HG03520 (cell line): ENCODE measurements at regions not wholly inside any gene's neighbourhood (a gene's known extent, or its start where the extent isn't known, plus 50 kb on each side); places are given as distances from the start of the nearest gene placed in this dataset.
A peak's percentile ranks its signal among the peaks of the same experiment; 100 is the strongest.
"Not testable (repeated sequence)": the region's sequence is repeated elsewhere in the genome, so short reads cannot be mapped to it uniquely, and the experiment has no call there.

Experiments
- ATAC-seq: cut with Tn5 transposase; IDR thresholded peaks from one replicate; pipeline ENCODE4 v1.9.1; 2021; ENCODE audit warnings: mild to moderate bottlenecking, moderate library complexity; ENCODE audit not compliant: unreplicated experiment

- not testable (repeated sequence) for ATAC-seq
Measured at GRCh38 chr2:89795530-89795929, 1104.1 kb downstream of the RPIA start.

DNA sequence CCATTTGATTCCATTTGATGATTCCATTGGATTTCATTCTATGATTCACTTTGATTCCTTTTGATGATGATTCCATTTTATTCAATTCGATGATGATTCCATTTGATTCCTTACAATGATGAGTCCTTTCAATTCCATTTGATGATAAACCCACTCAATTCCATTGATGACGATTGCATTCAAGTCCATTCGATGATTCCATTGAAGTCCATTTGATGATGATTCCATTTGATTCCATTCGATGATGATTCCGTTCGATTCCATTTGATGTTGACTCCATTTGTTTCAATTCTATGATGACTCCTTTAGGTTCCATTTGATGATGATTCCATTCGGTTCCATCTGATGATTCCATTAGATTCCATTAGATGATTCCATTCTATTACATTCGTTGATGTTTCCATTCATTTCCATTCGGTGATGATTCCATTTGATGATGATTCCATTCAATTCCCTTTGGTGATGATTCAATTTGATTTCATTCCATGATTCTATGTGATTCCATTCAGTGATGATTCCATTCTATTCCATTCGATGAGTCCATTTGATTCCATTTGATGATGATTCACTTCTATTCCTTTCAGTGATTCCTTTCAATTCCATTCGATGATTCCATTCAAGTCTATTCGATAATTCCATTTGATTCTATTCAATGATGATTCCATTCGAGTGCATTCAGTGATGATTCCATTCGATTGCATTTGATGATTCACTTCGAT, 1106.0 kb downstream of the RPIA start:
- ATAC-seq: no peak

DNA sequence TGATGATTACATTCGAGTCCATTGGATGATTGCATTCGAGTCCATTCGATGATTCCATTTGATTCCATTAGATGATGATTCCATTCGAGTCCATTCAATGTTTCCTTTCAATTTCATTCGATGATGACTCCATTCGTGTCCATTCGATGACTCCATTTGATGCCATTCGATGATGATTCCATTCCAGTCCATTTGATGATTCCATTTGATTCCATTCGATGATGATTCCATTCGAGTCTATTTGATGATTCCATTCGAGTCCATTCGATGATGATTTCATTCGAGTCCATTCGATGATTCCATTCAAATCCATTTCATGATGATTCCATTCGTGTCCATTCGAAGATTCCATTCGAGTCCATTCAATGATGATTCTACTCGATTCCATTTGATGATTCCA, 1109.7 kb downstream of the RPIA start:
- ATAC-seq: not testable (repeated sequence)

- ATAC-seq: not testable (repeated sequence)
Measured at GRCh38 chr2:89806363-89806762, 1114.9 kb downstream of the RPIA start.

DNA sequence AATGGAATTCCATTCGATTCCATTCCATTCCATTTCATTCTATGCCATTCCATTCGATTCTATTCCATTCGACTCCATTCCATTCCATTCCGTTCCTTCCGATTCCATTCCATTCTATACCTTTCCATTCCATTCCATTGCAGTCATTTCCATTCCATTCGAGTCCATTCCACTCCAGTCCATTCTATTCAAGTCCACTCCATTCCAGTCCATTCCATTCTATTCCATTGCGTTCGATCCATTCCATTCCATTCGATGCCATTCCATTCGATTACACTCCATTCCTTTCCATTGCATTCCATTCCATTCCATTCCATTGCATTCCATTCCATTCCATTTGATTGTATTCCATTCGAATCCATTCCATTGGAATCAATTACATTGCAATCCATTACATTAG, 1119.8 kb downstream of the RPIA start:
- no peak for ATAC-seq

- ATAC-seq: not testable (repeated sequence)
Measured at GRCh38 chr2:89811910-89812309, 1120.4 kb downstream of the RPIA start.

- ATAC-seq: not testable (repeated sequence)
Measured at GRCh38 chr2:89814359-89814758, 1122.9 kb downstream of the RPIA start.

DNA sequence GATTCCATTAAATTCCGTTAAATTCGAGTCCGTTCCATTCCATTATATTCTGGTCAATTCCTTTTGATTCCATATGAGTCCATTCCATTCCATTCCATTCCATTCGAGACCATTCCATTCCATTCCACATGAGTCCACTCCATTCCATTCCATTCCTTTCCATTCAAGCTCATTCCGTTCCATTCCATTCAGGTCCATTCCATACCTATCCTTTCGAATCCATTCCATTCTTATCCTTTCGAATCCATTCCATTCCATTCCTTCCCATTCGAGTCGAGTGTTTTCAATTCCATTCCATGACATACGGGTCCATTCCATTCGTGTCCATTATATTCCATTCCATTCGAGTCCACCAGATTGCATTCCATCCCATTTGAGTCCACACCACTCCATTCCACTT, 1127.4 kb downstream of the RPIA start:
- ATAC-seq: no peak

- ATAC-seq: no peak
Measured at GRCh38 chr2:89819809-89820208, 1128.3 kb downstream of the RPIA start.

DNA sequence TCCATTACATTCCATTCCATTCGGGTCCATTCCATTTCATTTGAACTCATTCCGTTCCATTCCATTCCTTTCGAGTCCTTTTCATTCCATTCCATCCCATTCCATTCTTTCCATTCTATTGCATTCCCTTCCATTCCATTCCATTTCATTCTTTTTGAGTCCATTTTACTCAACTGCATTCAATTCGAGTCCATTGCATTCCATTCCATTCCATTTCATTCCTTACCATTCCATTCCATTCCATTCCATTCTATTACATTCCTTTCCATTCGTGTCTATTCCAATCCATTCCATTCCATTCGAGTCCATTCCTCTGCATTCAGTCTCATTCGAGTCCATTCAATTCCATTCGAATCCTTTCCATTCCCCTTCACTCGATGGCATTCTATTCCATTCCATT, 1128.8 kb downstream of the RPIA start:
- ATAC-seq: no peak

DNA sequence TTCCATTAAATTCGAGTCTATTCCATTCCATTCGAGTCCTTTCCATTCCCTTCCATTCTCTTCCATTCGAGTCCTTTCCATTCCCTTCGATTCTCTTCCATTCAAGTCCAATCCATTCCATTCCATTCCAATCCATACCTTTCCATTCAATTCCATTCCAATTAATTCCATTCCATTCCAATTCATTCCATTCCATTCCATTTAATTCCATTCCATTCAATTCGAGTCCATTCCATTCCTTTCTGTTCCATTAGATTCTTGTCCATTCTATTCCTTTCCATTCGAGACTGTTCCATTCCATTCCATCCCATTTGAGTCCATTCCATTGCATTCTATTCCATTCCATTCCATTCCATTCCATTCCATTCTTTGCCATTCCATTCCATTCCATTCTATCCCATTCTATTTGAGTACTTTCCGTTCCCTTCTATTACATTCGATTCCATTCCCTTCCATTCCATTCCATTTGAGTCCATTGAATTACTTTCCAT, 1130.0 kb downstream of the RPIA start:
- no peak for ATAC-seq

GRCh38 chr2:89822342-89822741, 1130.9 kb downstream of the RPIA start:
- not testable (repeated sequence) for ATAC-seq

DNA sequence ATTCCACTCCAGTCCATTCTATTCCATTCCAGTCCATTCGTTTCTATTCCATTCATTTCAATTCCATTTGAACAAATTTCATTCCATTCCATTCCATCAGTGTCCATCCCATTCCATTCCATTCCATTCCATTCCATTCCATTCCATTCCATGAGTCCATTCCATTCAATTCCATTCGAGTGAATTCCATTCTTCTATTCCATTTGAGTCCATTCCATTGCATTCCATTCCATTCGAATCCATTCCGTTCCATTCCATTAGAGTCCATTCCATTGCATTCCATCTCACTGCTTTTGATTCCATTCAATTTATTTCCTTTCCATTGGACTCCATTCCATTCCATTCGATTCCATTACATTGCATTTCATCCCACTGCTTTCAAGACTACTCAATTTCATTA, 1132.1 kb downstream of the RPIA start:
- no peak for ATAC-seq

GRCh38 chr2:89825034-89825433, 1133.6 kb downstream of the RPIA start:
- ATAC-seq: no peak

- not testable (repeated sequence) for ATAC-seq
Measured at GRCh38 chr2:89826741-89827140, 1135.3 kb downstream of the RPIA start.

GRCh38 chr2:89827829-89828228, 1136.4 kb downstream of the RPIA start:
- not testable (repeated sequence) for ATAC-seq

GRCh38 chr2:89828416-89828815, 1136.9 kb downstream of the RPIA start:
- ATAC-seq: not testable (repeated sequence)

DNA sequence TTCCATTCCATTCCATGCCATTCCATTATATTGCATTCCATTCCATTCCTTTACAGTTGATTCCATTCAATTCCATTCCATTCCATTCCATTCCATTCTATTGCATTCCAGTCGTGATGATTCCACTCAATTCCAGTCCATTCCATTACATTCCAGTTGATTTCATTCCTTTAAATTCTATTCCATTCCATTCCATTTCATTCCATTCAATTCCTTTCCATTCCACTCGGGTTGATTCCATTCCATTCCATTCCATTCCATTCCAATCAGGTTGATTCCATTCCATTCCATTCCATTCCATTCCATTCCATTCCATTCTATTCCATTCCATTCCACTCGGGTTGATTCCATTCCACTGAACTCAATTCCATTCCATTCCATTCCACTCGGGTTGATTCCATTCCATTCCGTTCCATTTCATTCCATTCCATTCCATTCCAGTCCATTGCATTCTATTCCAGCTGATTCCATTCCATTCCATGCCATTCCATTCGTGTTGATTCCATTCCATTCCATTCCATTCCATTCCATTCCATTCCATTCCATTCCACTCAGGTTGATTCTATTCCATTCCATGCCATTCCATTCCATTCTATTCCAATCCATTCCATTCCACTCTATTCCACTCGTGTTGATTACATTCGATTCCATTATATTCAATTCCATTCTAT, 1137.6 kb downstream of the RPIA start:
- not testable (repeated sequence) for ATAC-seq

GRCh38 chr2:89829828-89830227, 1138.4 kb downstream of the RPIA start:
- ATAC-seq: no peak

DNA sequence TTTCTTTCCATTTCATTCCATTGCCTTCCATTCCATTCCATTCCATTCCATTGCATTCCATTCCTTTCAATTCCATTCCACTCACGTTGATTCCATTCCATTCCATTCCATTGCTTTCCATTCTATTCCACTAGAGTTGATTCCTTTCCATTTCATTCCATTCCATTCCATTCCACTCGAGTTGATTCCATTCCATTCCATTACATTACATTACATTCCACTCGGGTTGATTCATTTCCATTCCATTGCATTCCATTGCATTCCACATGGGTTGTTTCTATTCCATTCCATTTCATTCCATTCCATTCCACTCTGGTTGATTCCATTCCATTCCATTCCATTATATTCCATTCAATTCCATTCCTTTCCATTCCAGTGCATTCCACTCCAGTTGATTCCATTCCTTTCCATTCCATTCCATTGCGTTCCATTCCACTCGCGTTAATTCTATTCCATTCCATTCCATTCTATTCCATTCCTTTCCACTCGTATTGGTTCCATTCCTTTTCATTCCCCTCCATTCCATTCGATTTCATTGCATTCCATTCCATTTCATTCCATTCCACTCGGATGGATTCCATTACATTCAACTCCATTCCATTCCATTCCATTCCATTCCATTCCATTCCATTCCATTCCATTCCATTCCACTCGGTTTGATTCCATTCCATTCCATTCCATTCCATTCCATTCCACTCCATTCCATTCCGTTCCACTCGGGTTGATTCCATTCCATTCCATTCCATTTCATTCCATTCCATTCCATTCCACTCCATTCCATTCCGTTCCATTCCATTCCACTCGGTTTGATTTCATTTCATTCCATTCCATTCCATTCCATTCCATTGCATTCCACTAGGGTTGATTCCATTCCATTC, 1139.1 kb downstream of the RPIA start:
- peak; percentile 35 for ATAC-seq
